NCI-H2171 treated with DMSO at 0.1 percent for 48 hours (cell line): ENCODE measurements at regions not wholly inside any gene's neighbourhood (a gene's known extent, or its start where the extent isn't known, plus 50 kb on each side); places are given as distances from the start of the nearest gene placed in this dataset.

Experiments
- DNase-seq: peaks from one replicate; lab custom pipeline; 2025; lab: John Stamatoyannopoulos, UW

DNA sequence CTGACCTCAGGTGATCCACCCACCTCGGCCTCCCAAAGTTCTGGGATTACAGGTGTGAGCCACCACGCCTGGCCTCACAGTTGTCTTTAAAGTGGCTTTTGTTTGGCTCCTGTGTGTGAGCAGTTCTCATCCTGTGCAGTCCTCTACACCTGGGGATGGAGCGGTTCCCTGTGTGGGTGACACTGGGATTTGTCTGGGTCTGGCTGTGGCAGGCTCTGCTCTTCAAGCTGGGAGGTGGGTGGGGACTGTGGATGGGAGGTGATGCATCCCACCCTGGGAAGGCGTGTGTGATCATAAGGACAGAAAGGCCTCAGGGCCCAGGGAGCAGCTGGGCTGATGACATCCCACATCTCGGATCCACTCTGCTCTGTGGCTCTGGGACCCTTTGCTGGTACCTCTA is 1266.8 kb downstream of the BRD1 start:
- no peak for DNase-seq

DNA sequence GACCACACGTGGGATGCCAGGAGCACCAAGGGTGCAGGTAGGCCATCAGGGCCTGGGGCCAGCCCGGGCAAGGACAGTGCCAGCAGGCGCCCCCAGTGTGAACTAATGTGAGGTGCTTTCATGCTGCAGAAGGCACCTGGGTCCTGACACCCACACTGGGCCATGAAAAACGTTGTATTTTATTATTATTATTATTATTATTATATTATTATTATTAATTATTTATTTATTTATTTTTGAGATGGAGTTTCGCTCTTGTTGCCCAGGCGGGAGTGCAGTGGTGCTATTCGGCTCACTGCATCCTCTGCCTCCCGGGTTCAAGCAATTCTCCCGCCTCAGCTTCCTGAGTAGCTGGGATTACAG is 1267.3 kb downstream of the BRD1 start:
- no peak for DNase-seq

DNA sequence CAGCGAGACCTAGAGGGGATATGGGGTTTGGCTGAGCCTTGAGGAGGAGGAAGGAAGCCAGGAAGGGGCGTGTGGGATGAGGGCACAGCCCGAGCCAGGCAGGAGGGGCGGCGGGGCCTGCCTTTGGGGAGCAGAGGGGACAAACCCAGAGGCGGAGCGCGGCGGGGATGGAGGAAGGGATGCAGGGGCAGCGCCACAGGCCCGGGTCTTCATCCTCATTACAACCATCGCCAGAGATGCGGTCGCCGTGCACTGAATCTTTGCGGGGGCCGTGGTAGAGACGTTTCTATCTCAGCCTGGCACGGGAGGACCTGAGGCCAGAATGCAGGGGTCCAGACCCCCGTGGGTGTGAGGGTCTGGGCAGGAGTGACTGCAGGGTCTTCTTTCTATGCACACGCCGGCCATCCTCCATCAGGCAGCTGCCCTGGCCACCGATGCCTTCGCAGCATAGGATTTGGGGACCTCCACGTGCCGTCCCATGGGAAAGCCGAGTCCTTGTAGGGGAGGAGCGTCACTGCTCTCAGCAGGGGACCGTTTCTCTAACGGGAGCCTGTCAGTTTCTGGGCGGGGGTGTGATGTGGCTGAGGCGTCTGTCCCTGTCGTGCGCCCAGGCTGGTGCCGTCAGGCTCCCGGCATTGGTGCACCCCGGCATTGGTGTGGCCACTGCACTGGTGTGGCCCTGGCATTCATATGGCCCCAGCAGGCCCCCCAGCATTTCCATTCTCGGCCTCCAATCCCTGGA is 1267.9 kb downstream of the BRD1 start:
- no peak for DNase-seq

DNA sequence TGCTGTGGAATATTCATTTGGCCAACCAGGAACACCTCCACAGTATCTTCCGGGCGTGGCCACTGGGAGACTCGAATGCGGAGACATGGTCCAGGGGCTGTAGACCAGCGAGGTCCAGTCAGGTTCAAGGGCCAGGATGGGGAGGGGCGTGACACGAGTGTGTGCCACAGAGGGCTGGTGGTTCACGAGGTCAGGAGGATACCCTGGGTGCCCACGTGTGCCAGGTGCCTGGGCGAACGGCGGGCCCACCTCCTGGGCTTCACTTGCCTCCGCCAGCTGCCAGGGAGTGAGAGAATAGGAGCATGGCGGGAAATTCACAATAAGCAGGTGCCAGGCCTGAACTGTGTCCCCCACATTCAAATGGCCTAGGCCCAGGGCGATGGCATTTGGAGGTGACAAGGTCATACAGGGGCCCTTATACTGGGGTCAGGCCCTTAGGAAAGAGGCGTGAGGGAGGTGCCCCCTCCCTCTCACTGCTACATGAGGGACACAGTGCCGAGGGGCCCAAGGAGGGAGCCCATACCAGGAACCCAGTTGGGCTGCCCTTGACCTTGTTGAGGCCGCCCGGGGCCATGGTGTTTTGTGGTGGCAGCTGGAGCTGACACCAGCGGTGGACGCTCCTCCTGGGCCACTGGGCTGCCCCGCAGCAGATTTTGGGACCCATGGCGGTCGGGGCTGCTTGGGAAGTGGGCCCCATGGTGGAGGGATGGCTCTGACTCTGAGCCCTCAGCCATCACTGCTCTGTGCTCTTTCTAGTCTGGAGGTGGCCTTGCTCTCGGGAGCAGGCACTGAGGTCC is 1268.9 kb downstream of the BRD1 start:
- no peak for DNase-seq

DNA sequence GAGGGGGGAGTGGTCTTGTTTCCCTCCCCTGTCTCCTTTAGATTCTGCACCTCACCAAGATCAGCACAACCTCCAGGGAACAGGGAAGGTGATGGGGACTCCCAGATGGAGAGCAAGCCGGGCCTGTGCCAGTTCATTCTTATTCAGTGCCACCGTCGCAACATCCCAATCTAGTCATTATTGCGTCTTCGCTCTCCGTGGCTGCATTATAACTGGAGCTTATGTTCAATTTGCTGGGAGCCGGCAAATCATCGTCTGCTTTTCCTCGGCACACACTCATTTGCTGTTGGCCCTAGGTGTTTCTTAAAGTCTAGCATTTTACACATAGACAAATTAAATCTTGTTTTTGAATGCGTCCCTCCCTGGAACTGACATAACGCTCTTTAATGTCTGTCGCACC is 1269.7 kb downstream of the BRD1 start:
- no peak for DNase-seq

DNA sequence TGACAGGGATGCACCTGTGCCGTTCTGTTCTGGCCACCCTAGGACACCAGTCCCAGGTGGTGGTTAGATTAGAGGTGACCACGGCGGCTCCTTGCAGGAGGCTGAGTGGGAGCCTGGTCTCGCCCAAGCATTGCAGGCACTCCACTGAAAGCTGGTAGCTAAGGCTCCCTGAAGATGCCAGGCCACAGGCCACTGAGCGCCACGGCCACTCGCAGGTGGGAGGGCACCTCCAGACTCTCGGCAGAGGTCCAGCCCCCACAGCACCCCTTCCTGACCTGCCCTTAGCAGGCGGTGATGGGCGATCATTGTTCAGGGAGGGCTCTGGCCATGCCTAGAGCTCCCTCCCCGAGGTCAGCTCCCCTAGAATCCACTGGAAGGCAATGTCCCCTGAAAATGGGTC is 1270.2 kb downstream of the BRD1 start:
- no peak for DNase-seq

DNA sequence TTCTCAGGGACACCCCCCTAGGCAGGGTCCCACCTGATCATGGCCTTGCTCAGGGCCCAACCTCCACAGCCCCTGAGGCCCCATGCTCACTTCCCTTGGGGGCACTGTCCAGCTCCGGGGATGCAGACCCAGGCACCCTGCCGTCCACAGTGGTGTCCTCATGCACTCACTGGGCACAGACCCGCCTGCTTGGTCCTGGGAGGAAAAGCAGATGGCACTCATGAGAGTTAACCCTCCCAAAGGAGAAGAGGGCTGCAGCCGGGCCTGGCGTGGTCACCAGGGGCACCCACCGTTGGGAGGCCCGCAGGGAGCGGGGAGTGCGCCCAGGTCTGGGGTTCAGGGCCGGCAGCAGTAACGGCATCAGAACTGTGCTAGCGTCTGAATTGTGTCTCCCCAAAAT is 1270.9 kb downstream of the BRD1 start:
- no peak for DNase-seq

DNA sequence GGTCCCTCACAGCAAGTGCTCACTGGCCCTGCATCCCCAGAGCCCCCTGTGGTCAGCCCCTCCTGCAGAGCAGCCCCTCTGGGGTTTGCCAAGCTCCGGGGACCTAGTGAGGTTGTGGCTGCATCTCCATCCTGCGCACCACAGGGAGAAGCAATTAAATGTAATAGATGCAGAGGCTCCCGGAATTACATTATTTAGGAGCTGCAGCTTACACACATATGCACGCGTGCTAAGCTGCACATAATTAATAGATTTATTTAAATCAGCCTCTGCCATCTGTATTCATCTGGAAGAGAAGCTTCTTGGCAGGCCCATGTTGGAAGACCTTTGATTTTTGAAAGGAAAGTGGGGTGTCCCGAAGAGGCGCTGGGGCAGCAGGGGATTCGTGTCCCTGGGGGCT is 1271.5 kb downstream of the BRD1 start:
- DNase-seq = no peak

DNA sequence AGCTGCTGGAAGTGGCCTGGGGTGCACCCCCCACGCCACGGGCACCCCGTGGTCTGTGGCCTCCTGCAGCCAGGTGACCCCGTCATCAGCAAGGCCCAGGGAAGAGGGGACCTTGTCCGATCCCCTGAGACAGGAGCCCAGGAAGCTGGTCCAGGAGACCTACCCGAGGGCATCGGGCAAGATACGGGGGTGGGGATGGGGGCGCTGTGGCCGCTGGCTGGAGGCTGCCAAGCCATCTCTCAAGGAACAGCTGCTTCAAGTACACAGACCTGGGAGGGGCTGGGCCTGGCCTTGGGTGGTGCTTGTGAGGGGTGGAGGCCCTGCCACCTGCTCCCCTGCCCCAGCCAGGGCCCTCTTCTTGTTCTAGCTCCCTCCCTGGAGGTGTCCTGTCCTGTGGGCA is 1272.1 kb downstream of the BRD1 start:
- no peak for DNase-seq

DNA sequence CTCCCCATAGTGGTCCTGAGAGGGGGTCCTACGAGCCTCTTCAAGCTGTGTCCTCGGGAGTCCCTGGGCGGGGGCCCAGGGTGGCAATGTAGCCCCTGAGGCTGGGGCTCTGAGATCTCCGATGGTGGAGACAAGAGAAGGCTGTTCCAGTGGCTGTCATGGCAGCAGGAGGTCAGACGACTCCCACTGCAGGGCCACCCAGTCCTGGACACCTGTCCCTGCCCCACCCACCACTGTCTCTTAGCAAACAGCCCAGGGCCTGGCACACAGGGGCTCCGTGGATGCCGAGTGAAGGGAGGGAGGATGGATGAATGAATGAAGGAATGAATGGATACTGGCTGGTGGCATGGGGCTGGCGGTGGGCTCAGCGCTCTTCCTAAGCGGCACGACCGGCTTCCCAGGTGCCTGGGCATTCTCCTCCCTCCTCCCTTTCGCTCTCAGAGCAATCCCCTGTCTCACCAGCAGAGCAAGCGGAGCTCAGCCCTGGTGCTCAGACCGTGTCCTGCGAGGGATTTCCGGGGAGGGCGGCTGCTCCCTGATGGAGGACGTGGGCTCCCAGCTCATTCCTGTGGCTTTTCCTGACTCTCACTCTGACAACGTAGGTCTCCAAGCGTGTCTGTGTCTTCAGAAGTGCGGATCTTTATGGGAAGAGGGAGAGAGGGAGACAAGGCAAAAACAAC is 1272.6 kb downstream of the BRD1 start:
- no peak for DNase-seq

DNA sequence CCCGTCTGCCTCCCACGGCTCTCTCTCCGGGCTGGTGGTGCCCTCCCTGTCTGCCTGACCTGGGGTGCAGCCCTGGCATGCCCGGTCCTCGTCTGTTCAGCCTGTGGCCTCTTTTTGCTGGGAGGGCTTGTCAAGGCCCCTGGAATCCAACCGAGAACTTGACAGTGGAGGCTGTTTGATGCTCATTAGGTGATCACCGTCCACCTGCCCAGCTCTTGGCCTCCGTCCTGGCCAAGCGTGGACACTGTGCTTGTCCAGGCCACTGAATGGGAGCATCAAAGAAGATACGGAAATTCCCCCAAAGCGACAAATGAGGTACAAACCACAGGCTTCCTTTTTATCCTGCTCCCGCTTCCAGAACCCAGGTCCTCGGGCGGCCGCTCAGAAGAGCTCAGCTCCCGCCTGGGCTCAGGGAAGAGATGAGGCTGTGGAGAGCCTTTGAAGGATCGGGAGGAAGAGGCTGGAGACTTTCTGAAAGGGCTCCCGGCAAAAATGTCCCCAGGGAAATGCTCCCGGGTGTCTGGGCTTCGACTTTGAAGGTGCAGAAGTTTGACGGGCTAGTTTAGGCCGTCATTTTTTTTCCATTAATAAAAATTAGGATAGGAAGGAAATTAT is 1273.9 kb downstream of the BRD1 start:
- DNase-seq = no peak

DNA sequence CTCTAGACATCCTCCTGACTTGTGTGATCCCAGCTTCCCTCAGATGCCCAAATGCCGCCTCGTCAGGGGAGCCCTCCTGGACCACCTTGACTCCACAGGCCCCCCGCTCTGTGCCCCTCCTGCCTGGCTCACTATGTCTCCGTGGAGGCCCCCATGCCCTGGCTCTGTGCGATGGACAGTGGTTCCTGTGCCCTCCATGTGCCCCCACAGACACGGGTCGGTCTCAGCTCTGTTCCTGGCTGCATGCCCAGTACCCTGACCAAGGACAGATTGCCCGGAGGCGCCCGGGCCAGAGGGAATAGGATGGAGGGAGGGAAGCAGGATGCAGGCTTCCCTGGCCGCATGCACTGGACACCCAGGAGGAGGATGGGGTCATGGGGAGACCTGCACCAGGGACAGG is 1274.6 kb downstream of the BRD1 start:
- DNase-seq = no peak

DNA sequence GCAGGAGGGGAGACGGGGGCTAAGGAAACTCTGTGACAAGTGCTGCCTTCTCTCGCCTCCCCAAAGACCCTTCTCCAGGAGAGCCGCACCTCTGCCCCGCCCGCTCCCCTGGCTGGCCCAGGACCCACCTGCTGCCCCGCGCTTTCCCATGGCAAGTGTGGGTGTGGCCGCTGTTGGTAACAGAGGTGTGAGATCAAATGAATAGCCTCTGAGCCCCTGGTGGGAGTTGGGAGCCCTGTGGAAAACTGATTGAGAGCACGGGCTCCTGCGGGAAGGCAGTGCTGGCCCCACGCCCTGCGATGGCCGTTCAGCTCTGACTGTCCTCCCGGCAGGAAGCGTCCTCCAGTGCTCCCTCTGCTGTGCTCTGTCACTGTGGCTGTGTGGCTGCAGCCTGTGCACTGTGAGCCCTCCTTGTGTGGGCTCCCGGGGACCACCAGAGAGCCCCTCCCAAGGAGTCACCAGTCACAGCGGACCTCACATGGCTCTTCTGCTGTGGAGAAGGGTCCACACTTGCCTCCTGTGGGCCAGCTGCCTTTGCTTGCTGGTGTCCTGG is 1275.9 kb downstream of the BRD1 start:
- DNase-seq = no peak

DNA sequence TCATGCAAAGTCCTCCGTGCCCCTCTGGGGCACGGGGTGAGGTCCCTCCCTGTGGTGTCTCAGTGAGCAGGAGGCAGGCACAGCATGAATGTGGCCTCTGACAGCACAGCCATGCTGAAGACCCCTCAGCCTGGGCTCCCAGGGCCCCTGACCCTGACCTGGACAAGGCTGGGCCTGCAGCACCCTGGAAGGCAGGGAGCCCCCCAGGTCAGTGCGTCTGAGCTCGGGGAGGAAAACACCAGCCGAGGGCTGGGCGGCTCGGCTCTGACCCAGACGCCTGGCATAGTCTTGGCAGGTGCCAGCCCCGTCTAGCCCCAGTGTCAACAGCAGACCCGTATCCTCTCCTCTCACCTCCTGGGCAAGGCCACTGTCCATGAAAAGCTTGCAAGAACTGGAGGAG is 1276.6 kb downstream of the BRD1 start:
- no peak for DNase-seq

DNA sequence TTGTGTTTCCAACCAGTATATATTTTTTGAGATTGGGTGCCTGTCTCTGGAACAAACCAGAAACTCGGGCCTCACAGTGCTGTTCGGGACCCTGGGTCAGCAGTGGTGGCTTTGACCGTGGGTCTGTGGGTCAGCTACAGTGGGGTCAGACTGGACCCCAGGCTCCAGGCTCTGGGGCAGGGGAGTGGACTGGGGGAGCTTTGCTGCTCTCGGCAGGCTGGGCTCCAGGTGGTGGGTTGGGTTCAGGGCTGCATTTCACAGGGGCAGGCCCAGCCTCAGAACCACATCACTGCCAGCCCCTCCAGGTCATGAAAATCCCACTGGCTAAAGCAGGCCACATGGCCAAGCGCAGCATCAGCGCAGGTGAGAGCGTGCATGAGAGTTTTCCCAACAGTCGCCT is 1279.3 kb downstream of the BRD1 start:
- DNase-seq = no peak

DNA sequence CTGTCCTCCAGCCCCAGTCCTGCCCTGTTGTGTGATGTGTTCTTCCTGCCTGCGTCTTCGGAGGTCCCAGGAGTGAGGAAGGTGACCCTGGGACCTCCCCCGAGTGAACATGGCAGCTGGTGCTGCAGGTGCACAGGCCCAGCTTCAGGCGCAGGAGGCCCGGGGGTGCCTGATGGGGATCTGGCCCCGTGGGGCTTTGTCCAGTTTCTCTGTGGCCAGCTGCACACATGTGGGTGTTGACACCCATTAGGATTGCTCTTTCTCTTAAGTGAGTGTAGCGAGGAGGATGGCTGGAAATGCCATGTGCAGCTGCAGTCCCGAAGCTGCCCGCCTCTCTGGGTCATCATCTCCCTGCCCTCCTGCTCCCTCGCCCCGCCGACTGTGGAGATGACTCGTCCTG is 1279.7 kb downstream of the BRD1 start:
- DNase-seq = no peak

DNA sequence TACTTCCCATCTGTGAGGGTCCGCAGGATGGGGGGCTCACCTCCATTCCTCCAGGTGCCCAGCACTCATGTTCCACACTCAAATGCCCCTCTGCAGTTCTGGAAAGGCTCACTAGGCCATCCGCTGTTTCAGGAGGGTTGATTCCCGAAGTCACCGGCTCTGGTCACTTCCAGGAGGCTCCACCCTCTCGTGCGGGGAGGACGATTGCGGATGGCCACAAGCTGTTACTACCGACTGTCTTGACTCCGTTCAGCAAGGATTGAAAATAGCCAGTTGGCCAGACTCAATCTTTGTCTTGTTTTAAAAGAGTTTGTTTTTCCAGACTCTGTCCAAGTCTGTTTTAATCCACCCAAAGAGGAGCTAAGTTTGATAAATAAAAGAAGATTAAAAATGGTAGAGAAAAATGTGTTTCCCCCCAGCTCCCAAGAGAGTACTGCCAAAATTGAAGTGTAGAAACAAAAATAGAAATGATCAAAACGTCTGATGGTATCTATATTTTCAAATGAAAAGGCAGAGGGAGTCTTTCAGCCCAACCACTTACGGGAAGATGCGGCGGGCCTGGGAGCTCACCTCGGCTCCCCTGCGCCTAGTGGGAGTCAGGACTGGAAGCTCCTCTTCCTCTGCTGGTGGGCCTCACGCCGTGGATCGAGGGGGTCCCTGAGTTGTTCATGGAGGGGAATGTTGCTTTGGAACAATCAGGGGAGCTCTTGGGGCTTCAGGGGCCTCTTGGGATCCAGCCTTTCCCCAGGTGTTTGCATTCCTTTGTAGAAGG is 1280.8 kb downstream of the BRD1 start:
- no peak for DNase-seq

DNA sequence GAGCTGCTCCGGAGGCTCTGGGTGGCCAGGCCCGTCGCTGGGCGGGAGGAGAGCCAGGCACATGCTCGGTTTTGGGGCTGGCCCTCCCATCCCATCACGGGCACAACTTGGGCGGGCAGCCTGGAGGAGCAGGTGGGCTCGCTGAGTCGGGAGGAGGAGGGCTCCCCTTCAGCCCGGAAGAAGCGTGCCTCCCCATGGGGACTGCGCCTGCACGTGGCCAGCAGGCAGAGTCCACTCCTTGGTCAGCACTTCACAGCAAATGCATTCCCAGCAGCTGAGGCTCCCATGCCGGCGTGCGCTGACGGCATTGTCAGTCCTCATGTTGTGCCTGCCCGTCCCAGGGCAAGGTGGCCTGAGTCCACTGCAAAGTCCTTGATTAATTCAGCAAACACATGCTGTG is 1281.7 kb downstream of the BRD1 start:
- no peak for DNase-seq

DNA sequence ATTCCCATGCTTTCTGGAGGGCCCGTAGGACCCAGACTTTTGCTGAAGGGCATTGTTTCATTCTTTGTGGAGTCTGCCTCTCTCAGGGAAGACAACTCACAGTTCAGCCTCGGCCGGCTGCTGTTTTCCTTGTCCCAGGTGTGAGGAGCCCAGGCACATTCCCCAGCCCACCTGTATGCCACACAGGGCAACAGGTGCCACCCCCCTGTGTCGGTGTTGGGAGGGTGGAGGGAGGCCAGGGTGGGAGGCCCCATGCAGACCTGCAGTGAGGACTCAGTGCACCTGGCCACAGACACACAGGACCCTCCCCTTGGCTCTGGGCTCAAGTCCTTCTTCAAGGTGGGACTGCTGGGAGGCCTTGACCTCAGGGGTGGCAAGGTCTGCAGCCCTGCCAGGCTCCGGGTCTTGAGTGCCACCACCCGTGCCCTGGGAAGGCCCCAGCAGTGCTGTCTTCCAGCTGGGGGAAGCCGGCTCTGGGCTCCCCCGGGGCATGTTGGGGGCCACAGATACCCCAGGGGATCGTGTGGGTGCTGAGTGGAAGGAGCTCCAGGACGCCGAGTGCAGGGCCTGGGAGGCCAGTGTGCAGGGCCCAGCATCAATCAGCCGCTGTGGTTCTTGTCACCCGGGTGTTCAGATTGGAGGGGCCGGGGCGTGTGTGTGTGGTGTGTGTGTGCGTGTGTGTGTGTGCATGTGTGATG is 1286.1 kb downstream of the BRD1 start:
- DNase-seq = no peak

DNA sequence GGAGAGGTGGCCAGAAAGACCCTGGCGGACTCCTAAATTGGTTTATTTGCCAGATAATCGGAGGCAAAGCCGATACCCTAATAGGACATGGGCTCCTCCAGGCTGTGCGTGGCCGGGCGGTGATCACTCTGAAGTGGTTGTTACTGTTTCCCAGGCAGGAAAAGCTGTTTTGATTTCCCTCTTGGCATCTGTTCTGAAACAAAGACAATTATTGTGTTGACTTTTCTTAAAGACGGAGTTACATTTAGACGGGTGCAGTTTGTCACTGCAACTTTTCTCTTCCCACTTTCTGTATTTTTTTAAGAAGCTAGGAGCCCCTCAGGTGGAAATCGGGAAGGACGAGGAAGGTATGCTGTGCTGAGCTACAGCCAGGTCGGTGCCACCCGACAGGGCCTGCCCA is 1288.4 kb downstream of the BRD1 start:
- no peak for DNase-seq

DNA sequence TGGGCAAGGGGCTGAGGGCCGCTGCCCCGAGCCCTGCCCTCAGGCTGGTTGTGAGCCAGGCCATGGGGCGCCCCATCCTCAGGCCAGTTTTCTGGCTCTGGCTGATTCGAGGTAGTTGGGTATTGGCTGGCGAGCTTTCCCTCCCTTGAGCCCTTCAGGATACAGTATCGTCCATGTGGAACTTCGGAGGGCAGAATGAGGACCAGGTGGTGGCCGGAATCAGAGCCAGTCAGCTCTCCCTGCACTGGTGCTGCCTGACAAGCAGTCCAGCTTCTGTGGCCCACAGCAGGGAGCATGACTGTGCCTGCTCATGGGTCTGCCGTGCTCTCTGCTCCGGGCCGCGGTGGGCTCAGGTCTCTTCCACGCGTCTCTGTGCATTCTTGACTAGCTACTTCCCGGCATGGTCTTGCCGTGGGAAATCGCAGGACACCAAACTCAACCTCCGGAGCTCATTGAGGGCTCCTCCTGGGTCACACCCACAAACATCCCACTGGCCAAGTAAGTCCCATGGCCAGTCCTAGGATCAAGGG is 1289.3 kb downstream of the BRD1 start:
- DNase-seq = no peak
